Right lobe of liver (tissue), 6 donors: ENCODE measurements at regions not wholly inside any gene's neighbourhood (a gene's known extent, or its start where the extent isn't known, plus 50 kb on each side); places are given as distances from the start of the nearest gene placed in this dataset.

Experiments
- ATAC-seq, 4 donors: fragments of 200-7000 bp; cut with Tn5 transposase; one replicate each; pipeline ENCODE4 v1.9.1; 2020; ENCODE audit warnings: mild to moderate bottlenecking in 4 of 4, moderate library complexity in 4 of 4
- DNase-seq, 3 donors: peaks; one replicate each; pipeline ENCODE4 v3.0.0-alpha.2; 2020
- H3K27ac ChIP-seq, 3 donors: fragments of 200-600 bp; one replicate each; pipeline ENCODE4 v1.8.0; 2022
- H3K27me3 ChIP-seq, 2 donors: fragments of 200-600 bp; one replicate each; pipeline ENCODE4 v1.8.0; 2022
- H3K36me3 ChIP-seq, 4 donors: fragments of 200-600 bp; sonication (generic) in 1 of 4; one replicate each; pipeline versions ENCODE4 v1.5.1 to v1.8.0; 2017 to 2022; ENCODE audit warnings: control low read depth in 1 of 4
- H3K4me1 ChIP-seq, 4 donors: fragments of 200-600 bp; sonication (generic) in 1 of 4; one replicate each; pipeline versions ENCODE4 v1.5.1 to v1.8.0; 2017 to 2022; ENCODE audit warnings: control low read depth in 1 of 4
- H3K4me3 ChIP-seq, 3 donors: fragments of 200-600 bp; one replicate each; pipeline ENCODE4 v1.8.0; 2022
- H3K9me3 ChIP-seq, 4 donors: fragments of 200-600 bp; sonication (generic) in 1 of 4; one replicate each; pipeline versions ENCODE4 v1.5.1 to v1.8.0; 2017 to 2022; ENCODE audit warnings: control low read depth in 1 of 4
- CTCF ChIP-seq, 4 donors: fragments of 200-600 bp in 3 of 4; fragments of 450-650 bp in 1 of 4; IDR thresholded peaks; one replicate each; pipeline versions ENCODE4 v1.5.1 to v1.8.0; 2016 to 2022; ENCODE audit warnings: antibody characterized with exemption in 4 of 4, mild to moderate bottlenecking in 2 of 4
- POLR2A ChIP-seq: fragments of 450-650 bp; IDR thresholded peaks from one replicate; pipeline ENCODE4 v1.6.1; 2017; ENCODE audit warnings: antibody characterized with exemption, mild to moderate bottlenecking
- WGBS: methylation state at CpG from one replicate; pipeline ENCODE4 v1.1.6; 2018; ENCODE audit warnings: low coverage, low lambda C conversion rate; ENCODE audit not compliant: insufficient coverage; ENCODE audit errors: missing lambda C conversion rate; 5-methylcytosine and 5-hydroxymethylcytosine counted together
- intact Hi-C, 2 donors: fragments of 100-400 bp; cut with DNase I; formaldehyde crosslinking; loops; one replicate each; pipeline versions ENCODE4 v1.11.2 to v1.14.1; 2022
- donor health status: DM: no; HTN: yes; CAD: no.
- donor health status: DM: no; HTN: no; CAD: no.
- donor health status: DM: no; HTN: no; CAD: no.
- donor health status: DM: no; HTN: yes; CAD: no.
- donor health status: DM: no; HTN: yes; CAD: no.

DNA sequence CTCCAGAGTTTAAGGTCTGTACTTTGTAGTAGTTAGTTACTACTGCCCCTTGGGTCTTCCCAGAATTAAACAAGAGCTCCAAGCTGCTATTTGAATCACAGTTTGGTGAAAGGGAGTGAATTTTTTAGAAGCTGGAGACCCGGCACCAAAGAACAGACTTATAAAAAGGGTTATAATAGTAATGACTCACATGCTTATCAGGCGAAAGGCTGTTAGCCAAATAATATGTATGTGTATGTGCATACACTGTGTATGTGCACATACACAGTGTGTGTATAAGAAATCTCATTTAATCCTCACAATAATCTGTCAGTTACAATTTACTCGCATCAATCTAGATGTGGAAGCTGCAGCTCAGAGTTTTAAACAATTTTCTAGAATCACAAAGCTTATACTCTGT lies 59.5 kb upstream of the ITGA1 start:
- no peaks in the 10 kb centered on the region for H3K27me3 ChIP-seq
- H3K9me3 ChIP-seq = no peaks in the 10 kb centered on the region
- intact Hi-C loops = no loop called here
- no peak overlapping the region for H3K27ac ChIP-seq
- 96% methylated on average over 3 of the region's 3 CpGs for WGBS
- ATAC-seq (no peak), DNase-seq (no peak)
- peaks cover 0 to 25% (median 0%) of the 10 kb centered on the region in 4 donors for H3K4me1 ChIP-seq
- TF ChIP-seq CTCF (IDR thresholded peaks at IDR 0.05) = no peak
- no peak for TF ChIP-seq POLR2A
- H3K36me3 ChIP-seq = no peaks in the 10 kb centered on the region
- H3K4me3 ChIP-seq = no peak overlapping the region

DNA sequence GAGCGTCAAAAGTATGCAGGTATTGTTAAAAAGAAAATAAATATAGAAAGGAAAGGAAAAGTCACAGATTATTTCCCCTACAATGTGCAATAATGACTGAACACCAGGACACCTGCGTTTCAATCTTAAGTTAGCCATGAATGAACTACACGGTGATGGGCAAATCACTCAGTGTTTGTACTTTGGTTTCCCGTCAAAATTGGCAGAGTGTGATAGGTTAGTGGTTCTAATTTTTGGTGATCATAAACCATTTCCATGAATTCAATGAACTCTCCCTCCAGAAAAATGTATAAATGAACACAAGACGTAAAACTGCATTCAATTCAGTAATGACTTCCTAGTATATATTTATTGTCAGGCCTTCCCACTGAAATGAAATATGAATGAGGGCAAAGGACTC lies 59.0 kb upstream of the ITGA1 start:
- no peak for TF ChIP-seq CTCF (IDR thresholded peaks at IDR 0.05)
- DNase-seq (no peak), ATAC-seq (no peak)
- intact Hi-C loops = no loop called here
- H3K27me3 ChIP-seq = no peaks in the 10 kb centered on the region
- no peaks in the 10 kb centered on the region for H3K36me3 ChIP-seq
- peaks cover 0 to 25% (median 0%) of the 10 kb centered on the region in 4 donors for H3K4me1 ChIP-seq
- 77% methylated on average over 5 of the region's 5 CpGs for WGBS
- H3K4me3 ChIP-seq = no peak overlapping the region
- H3K27ac ChIP-seq = no peak overlapping the region
- no peaks in the 10 kb centered on the region for H3K9me3 ChIP-seq

DNA sequence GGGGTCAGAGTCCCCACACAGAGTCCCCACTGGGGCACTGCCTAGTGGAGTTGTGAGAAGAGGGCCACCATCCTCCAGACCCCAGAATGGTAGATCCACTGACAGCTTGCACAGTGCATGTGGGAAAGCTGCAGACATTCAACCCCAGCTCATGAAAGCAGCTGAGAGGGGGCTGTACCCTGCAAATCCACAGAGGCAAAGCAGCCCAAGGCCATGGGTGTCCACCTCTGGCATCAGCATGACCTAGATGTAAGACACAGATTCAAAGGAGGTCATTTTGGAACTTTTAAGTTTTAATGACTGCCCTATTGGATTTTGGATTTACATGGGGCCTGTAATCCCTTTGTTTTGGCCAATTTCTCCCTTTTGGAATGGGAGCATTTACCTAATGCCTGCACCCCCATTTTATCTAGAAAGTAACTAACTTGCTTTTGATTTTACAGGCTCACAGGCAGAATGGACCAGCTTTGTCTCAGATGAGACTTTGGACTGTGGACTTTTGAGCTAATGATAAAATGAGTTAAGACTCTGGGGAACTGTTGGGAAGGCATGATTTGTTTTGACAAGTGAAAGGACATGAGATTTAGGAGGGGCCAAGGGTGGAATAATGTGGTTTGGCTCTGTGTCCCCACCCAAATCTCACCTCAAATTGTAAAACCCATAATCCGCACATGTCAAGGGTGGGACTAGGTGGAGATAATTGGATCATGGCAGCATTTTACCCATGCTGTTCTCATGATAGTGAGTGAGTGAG lies 56.3 kb upstream of the ITGA1 start:
- ATAC-seq = peak in 3 of 4 donors; percentile 60 to 81 (median 67)
- TF ChIP-seq POLR2A (no peak), CTCF (IDR thresholded peaks at IDR 0.05) (no peak)
- Histone ChIP-seq H3K36me3 (no peaks in the 10 kb centered on the region), H3K4me1 (peaks cover 0 to 11% (median 0%) of the 10 kb centered on the region in 4 donors), H3K27ac (peak overlapping the region in 1 of 3 donors; percentile 66), H3K27me3 (no peaks in the 10 kb centered on the region), H3K9me3 (no peaks in the 10 kb centered on the region), H3K4me3 (no peak overlapping the region)
- intact Hi-C loops = no loop called here
- peak in 1 of 3 donors; percentile 54 for DNase-seq
- WGBS = 100% methylated on average over 1 of the region's 1 CpG

DNA sequence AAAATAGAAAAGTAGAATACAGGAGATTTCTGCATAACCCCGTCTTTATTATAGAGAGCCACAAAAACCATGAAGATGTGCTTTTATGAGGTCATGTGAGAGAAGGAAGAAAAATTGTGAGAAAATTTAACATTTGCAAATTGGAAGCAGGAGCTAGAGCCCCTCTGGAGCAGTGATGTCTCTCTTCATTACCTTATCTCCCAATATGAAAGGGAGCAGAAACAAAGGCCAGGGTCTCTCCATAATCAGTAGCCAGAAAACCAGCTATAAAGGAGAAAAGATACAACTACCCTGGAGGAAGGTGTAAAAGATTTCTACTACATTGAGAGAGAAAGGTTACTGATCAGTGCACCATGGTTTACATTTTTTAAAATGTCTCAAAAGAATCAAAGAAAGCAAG lies 53.2 kb upstream of the ITGA1 start:
- TF ChIP-seq CTCF (IDR thresholded peaks at IDR 0.05) = no peak
- no peak for TF ChIP-seq POLR2A
- ATAC-seq = no peak
- DNase-seq = no peak
- intact Hi-C loops = no loop called here
- 100% methylated on average over 1 of the region's 1 CpG for WGBS
- no peaks in the 10 kb centered on the region for H3K9me3 ChIP-seq
- no peak overlapping the region for H3K27ac ChIP-seq
- no peaks in the 10 kb centered on the region for H3K27me3 ChIP-seq
- peaks cover 0 to 11% (median 0%) of the 10 kb centered on the region in 4 donors for H3K4me1 ChIP-seq
- no peak overlapping the region for H3K4me3 ChIP-seq
- H3K36me3 ChIP-seq = no peaks in the 10 kb centered on the region
